ENCODE measurements at regions not wholly inside any gene's neighbourhood (a gene's known extent, or its start where the extent isn't known, plus 50 kb on each side); places are given as distances from the start of the nearest gene placed in this dataset.

GRCh38 chr2:122358729-122359128, 603.3 kb downstream of the TSN start:
- H3K27me3 Mint-ChIP-seq (ENCODE audit: unreplicated experiment) = no peaks in the 10 kb centered on the region
- no peaks in the 10 kb centered on the region for H3K36me3 Mint-ChIP-seq (ENCODE audit: low read depth, unreplicated experiment)
- no peak for DNase-seq (ENCODE audit: low spot score)
- H3K9me3 Mint-ChIP-seq (ENCODE audit: unreplicated experiment) = no peaks in the 10 kb centered on the region
- peaks cover 4% of the 10 kb centered on the region for H3K4me1 Mint-ChIP-seq (ENCODE audit: unreplicated experiment)
- no peak for TF ChIP-seq CTCF (IDR thresholded peaks at IDR 0.05; ENCODE audit: unreplicated experiment)
- no peak overlapping the region for H3K4me3 Mint-ChIP-seq (ENCODE audit: unreplicated experiment)
- H3K27ac Mint-ChIP-seq (ENCODE audit: unreplicated experiment) = no peak overlapping the region

- Mint-ChIP-seq H3K27me3 (ENCODE audit: unreplicated experiment) (no peaks in the 10 kb centered on the region), H3K36me3 (ENCODE audit: low read depth, unreplicated experiment) (no peaks in the 10 kb centered on the region), H3K27ac (ENCODE audit: unreplicated experiment) (no peak overlapping the region), H3K4me3 (ENCODE audit: unreplicated experiment) (no peak overlapping the region), H3K9me3 (ENCODE audit: unreplicated experiment) (no peaks in the 10 kb centered on the region), H3K4me1 (ENCODE audit: unreplicated experiment) (peaks cover 4% of the 10 kb centered on the region)
- TF ChIP-seq CTCF (IDR thresholded peaks at IDR 0.05; ENCODE audit: unreplicated experiment) = no peak
- DNase-seq (ENCODE audit: low spot score) = no peak
Measured at GRCh38 chr2:122363885-122364284, 608.4 kb downstream of the TSN start.

GRCh38 chr2:122366427-122366826, 611.0 kb downstream of the TSN start:
- H3K36me3 Mint-ChIP-seq (ENCODE audit: low read depth, unreplicated experiment) = no peaks in the 10 kb centered on the region
- H3K9me3 Mint-ChIP-seq (ENCODE audit: unreplicated experiment) = no peaks in the 10 kb centered on the region
- H3K27ac Mint-ChIP-seq (ENCODE audit: unreplicated experiment) = no peak overlapping the region
- no peaks in the 10 kb centered on the region for H3K27me3 Mint-ChIP-seq (ENCODE audit: unreplicated experiment)
- H3K4me3 Mint-ChIP-seq (ENCODE audit: unreplicated experiment) = no peak overlapping the region
- TF ChIP-seq CTCF (IDR thresholded peaks at IDR 0.05; ENCODE audit: unreplicated experiment) = no peak
- H3K4me1 Mint-ChIP-seq (ENCODE audit: unreplicated experiment) = peaks cover 4% of the 10 kb centered on the region
- DNase-seq (ENCODE audit: low spot score) = no peak

GRCh38 chr2:122366969-122367645, 611.7 kb downstream of the TSN start:
- Mint-ChIP-seq H3K27ac (ENCODE audit: unreplicated experiment) (no peak overlapping the region), H3K4me3 (ENCODE audit: unreplicated experiment) (no peak overlapping the region), H3K9me3 (ENCODE audit: unreplicated experiment) (no peaks in the 10 kb centered on the region), H3K27me3 (ENCODE audit: unreplicated experiment) (no peaks in the 10 kb centered on the region), H3K4me1 (ENCODE audit: unreplicated experiment) (peaks cover 4% of the 10 kb centered on the region), H3K36me3 (ENCODE audit: low read depth, unreplicated experiment) (no peaks in the 10 kb centered on the region)
- no peak for DNase-seq (ENCODE audit: low spot score)
- no peak for TF ChIP-seq CTCF (IDR thresholded peaks at IDR 0.05; ENCODE audit: unreplicated experiment)

GRCh38 chr2:122367646-122368010, 612.2 kb downstream of the TSN start:
- Mint-ChIP-seq H3K9me3 (ENCODE audit: unreplicated experiment) (no peaks in the 10 kb centered on the region), H3K36me3 (ENCODE audit: low read depth, unreplicated experiment) (no peaks in the 10 kb centered on the region), H3K4me3 (ENCODE audit: unreplicated experiment) (no peak overlapping the region), H3K27me3 (ENCODE audit: unreplicated experiment) (no peaks in the 10 kb centered on the region), H3K27ac (ENCODE audit: unreplicated experiment) (no peak overlapping the region), H3K4me1 (ENCODE audit: unreplicated experiment) (peaks cover 4% of the 10 kb centered on the region)
- TF ChIP-seq CTCF (IDR thresholded peaks at IDR 0.05; ENCODE audit: unreplicated experiment) = no peak
- DNase-seq (ENCODE audit: low spot score) = no peak

All from endothelial cell (in vitro differentiated cells).